Uterus (tissue), 2 donors: ENCODE measurements at regions not wholly inside any gene's neighbourhood (a gene's known extent, or its start where the extent isn't known, plus 50 kb on each side); places are given as distances from the start of the nearest gene placed in this dataset.

Experiments
- POLR2A ChIP-seq, 2 donors: fragments of 450-650 bp; IDR thresholded peaks; one replicate each; pipeline ENCODE4 v1.6.1; 2016; ENCODE audit warnings: antibody characterized with exemption in 2 of 2, mild to moderate bottlenecking in 1 of 2, moderate library complexity in 1 of 2
- TF ChIP-seq, protein P1 (sequence below), 4 experiments: fragments of 200-600 bp in 2 of 4; fragments of 450-650 bp in 2 of 4; sonication (generic) in 2 of 4; IDR thresholded peaks; one replicate each; pipeline ENCODE4 v1.5.1; 2016 to 2019; ENCODE audit warnings: antibody characterized with exemption in 4 of 4, mild to moderate bottlenecking in 2 of 4, moderate library complexity in 1 of 4

DNA sequence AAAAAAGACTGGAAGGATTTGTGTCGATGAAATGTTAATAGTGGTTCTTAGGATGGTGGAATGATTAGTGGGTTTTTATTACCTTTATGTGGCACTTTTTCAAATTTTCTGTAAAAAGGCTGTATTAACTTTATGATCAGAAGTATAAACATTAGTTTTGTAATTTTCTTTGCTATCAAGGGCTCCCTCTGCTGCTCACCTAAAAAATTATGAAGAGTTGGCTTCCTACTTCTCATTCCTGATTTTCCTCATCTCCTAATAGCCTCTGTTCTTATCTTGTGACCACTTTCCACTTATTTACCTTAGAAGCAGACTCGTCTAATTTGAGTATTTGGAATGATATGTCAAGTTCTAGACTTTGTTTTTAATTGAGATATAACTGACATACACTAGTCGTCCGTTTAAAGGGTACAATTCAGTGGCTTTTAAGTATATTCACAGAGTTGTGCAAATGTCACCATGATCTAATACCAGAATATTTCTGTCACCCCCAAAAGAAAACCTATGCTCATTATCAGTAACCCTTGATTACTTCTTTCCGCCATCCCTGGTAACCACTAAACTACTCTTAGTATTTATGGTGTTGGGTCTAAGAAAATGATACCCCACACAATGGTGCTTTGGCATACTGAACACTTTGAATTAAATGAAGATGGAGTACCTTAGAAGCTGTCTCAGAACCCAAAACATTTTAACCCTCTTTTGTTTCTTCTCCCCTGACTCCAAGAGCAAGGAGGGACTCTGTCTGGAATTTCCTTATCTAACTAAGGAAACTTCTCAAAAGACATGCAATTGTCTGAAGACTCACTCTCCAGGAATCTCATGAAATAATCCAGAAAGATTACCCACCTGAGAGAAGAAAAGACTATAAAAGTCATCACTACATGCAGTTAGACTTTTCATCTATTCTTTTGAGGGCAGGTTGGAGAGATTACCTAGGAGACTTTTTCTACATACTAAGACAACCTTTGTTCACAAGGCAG lies 311.3 kb downstream of the DLEU7 start:
- TF ChIP-seq, protein P1, sequence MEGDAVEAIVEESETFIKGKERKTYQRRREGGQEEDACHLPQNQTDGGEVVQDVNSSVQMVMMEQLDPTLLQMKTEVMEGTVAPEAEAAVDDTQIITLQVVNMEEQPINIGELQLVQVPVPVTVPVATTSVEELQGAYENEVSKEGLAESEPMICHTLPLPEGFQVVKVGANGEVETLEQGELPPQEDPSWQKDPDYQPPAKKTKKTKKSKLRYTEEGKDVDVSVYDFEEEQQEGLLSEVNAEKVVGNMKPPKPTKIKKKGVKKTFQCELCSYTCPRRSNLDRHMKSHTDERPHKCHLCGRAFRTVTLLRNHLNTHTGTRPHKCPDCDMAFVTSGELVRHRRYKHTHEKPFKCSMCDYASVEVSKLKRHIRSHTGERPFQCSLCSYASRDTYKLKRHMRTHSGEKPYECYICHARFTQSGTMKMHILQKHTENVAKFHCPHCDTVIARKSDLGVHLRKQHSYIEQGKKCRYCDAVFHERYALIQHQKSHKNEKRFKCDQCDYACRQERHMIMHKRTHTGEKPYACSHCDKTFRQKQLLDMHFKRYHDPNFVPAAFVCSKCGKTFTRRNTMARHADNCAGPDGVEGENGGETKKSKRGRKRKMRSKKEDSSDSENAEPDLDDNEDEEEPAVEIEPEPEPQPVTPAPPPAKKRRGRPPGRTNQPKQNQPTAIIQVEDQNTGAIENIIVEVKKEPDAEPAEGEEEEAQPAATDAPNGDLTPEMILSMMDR (IDR thresholded peaks at IDR 0.05): peak; percentile 50 to 61 (median 56)
- TF ChIP-seq POLR2A (IDR thresholded peaks at IDR 0.05): no peak
